HS-5 (cell line): ENCODE measurements at regions not wholly inside any gene's neighbourhood (a gene's known extent, or its start where the extent isn't known, plus 50 kb on each side); places are given as distances from the start of the nearest gene placed in this dataset.
A peak's percentile ranks its signal among the peaks of the same experiment; 100 is the strongest.

ENCODE experiments used
- DNase-seq: peaks from one replicate; pipeline ENCODE4 v3.0.0-alpha.2; 2012; ENCODE audit warnings: low read depth

DNA sequence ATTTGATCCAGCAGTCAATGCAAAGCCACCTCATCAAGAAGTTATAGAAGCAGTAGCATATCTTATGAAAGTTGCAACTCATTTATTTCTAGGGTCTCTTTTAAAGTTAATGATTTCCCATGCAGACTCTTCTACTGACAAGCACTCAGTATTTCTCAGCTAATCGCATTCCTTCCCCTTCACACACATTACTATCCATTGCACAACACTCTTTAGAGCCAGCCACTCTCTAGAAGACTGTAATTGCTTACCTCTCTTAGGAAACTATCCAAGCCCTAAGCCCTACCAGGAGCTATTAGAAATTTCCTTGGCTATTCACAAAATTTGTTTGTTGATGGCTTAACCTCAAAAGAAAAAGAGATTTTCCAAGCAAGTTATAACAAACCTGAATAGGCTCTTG lies 106.0 kb downstream of the ADAMTS1 start:
- no peak for DNase-seq

DNA sequence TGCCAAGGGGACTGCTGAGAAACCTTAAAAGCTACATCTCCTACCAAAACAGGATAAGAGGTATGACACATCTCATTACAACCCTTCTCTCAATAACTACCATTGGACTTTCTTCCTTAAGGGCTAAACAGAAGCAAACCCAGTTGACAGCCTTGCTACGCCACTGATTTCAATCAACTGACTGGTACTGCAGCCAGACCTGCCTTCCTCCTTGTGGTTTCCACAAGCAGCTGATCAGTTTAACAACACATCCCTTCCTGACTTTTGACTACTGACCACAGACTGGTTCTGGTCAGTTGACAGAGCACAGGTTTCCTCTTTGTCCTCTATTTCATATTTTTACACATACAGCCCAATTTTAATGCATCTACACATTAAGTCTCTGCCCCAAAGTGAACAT lies 108.8 kb downstream of the ADAMTS1 start:
- DNase-seq: no peak

DNA sequence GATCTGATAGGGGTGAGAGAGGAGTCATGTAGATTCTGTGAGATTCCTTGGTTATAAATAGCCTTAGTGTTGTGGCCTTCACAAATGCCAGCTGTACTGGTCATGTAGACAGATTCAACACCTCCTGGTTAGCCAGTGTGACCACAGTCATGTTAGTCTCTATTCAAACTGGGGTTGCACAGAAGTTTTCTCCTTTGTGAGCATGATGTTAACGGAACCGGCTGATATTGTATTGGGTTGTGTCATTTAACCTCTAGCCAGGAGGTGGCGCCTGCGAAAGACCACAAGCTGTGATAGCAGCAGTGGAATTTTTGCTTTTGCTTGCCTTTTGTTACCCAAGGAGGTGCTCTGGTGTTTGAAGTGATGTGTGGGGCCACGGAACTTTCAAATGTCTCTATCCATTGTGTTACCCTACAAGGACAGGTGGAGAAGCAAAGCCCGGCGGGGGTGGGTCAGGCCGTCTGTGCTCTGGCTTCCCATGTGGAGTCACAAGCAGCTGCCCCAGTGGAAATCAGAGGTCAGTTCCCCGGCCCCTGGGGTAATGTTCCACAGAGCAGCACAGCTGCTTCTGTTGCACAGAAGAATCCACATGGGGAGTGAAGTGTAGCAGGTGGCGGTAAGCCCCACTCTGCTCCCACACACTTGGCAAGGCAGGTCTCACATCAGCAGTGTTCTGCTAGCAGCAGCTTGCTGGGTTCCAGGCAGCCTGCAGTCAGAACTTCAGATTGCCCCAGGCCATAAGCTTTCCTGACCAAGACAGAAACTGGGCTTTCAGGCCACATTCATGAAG lies 112.6 kb downstream of the ADAMTS1 start:
- DNase-seq: no peak

DNA sequence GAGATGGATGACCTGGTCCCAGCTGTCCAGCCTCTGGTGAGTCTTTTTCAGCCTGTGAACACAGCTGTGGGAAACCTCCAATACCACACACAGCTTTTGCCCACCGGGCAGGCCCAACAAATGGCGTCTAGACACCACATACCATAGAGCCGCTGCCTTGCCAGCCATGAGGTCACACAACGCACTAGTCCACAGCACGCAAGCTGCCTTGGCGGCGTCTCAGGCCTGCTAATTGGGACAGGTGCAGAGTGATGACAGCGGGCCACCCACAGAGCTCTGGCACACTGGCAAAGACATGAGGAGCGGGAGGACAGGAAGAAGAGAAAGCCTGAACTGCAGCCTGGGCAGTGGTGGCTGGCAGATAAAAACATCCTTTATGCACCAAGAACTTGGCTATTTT lies 125.5 kb downstream of the ADAMTS1 start:
- DNase-seq: no peak

DNA sequence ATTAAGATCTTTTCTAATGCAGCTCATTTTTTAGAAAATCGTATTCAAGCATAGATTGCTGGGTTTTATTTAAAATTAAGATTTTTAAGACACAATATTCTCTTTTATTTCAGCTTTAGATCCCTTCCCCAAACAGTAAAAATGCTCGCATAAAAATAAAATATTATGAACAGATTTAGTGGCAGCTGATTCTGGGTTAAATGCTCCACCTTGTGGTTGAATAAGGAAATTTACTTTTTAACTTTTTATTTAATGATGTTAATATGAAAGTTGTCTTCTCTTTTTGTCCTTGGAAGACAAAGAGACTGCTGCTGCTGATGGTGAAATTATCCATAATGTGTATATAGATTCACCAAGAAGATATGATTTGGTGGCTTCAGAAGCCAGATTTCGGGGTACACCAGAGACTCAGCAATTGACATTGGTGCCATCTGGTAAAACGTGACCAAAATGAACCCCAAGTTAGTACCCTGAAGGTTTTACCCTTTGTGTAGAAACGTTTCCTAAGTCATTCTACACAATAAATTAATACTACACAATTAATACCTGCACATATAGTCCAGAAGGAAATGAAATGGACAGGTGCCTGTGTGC lies 128.0 kb downstream of the ADAMTS1 start:
- no peak for DNase-seq

DNA sequence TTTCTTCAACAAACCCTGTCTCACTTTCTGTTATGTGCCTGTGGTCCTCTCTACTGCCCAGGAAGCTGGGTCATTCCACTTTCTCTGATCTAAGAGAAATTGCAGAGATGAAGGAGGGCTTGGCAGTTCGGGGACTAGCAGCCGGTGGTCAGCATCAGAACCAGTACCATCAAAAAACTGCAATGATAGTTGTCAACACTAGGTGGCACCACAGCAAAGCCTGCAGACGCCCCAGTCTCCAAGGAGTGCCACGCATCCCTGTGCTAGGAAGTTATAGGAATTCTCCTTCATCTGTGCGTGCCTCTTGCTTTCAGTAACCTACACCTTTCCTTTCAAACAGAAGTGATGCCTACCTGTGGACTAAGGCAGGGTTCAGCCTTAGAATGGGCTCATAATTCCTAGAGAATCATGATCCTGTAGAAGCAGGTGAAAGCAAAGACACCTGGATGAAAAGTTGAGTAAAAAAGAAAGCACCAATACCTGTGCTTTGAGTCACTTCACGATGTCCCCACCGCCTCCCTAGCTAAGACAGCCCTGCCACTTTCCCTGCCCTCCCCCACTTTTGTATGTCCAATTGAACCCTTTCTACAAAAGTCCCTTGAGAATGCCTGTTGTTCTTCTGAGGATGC lies 129.2 kb downstream of the ADAMTS1 start:
- DNase-seq: no peak

DNA sequence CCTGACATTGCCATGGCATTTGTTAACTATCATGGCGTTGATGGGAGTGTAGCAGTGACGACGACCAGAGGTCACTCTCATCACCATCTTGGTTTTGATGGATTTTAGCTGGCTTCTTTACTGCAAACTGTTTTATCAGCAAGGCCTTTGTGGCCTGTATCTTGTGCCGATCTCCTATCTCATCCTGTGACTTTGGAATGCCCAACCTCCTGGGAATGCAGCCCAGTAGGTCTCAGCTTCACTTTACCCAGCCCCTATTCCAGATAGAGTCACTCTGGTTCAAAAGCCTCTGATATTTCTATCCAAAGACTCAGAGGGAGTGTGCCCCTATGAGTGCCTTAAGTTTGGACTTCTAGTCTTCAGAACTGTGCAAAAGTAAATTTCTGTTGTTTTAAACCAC lies 130.1 kb downstream of the ADAMTS1 start:
- DNase-seq: no peak

DNA sequence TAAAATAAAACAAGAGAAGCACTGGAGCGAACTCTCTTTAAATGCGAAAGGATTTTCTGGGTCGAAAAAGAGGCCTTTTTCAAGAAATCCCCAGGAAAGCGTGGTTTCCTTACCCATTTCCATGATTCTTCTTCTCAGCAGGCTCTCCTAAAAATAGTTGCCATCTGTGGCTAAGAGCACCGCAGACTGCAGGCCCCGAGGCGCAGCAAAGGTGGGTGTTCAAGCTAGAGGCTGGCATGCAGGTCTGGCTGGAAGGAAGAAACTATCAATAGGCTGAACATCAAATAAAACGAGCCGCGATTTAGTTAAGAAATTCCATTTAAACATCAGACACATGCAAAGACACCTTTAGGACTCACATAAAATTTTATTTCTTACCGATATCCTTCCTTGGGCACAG lies 135.1 kb downstream of the ADAMTS1 start:
- no peak for DNase-seq

DNA sequence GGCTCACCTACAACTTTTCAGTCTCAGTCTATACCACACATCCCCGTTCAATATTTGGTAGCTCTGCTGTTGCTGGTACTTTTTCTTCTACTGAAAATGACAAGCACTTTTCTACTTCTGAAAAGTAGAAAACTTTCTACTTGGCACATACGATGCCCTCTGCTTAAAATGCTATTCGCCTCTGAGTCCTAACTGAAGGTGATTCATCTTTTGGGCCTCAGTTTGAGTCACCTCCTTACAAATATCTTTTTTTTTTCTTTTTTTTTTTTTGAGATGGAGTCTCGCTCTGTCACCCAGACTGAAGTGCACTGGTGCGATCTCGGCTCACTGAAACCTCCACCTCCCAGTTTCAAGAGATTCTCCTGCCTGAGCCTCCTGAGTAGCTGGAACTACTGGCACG lies 136.0 kb upstream of the CYYR1 start:
- DNase-seq: no peak

DNA sequence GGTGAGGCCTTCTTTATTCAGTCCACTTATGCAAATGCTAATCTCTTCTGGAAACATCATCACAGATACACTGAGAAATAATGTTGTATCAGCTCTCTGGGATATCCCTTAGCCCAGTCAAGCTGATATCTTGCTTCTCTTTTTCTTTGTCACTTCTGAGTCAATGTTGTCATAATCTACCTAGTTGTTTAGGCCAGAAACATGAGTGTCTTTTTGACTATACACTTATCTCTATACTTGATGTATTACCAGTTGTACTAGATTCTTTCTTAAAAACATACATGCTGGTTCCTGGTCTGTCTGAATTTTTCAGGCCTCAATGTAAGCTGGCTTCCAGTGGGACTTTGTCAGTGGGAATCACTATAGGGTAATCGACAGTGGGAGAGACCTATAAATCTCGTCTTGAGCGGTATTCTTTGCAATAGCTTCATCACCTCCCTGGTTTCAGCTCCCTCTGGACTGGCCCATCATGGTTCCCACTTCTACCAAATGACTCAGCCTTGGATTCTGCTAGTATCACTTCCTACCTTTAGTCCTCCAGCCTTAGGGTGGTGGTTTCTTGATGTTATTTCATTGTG lies 135.2 kb upstream of the CYYR1 start:
- no peak for DNase-seq

DNA sequence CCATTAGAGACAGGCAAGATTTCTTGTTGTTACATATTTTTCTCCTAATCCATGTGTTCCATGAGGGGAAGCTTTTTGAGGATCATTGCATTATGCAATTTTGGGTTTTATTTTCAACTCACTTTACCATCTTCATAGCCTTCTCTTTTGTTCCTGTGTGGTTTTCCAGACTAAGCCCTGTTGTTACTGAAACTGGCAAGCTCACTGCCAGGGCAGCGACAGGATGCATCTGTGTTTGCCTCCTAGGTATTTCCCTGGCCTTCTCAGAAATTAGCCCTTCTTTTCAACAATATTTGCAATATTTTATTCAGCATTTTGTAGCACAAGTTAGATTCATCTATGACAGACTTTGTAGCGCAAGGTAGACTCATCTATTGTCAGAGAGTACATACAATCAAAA lies 134.2 kb upstream of the CYYR1 start:
- no peak for DNase-seq

DNA sequence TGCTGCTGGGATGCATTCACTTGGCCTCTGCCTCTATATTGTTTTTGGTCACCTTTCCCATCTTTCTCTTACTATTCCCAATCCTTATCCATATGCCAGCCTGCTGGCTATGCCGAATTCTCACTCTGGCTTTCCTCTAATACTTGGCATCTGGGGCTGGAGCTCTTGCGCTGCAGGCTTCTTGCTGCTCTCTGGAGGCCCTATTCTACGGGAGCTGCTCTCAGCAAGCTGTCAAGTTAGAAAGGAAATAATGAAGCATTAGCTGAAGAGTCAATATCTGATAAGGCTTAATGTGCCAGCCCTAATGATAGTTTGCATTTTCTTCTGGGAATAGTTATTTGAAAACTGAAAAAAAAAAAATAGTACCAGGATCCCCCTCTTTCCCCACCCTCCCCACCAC lies 125.3 kb upstream of the CYYR1 start:
- DNase-seq: no peak

DNA sequence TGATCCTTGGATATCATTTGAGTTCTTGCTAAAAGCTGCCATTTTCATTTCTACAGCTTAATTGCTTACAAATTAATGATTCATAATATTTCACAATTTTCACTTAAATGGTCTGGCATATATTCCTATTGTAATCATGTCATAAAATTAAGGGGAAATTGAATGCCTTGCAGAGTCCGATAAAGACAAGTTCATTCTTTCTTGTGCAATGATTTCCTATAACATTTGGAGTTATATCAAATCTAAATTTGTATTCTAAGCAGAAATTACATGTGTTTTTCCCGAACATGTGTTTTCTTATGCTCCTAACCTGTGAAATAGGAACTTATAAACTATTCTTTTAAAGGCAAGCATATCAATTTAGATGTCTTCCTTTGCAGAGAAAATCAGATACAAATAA lies 118.3 kb upstream of the CYYR1 start:
- DNase-seq: no peak

DNA sequence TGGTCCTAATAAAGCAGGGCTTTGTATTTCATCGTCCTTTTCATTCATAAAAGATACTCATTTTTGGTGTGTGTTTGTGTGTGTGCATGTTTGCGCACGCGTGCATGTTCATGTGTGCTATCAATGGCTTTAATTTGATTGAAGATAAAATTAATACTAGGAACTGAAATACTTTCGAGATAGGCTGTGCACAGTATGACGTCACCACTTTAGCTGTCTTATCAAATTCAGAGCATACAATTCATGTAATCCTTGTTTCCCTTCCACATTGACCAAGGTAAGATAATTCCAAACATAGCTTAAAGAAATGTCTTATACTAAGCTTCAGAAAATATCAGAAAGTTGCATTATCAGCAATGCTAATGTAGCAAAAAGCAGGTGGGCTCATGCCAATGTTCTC lies 113.6 kb upstream of the CYYR1 start:
- DNase-seq: no peak

DNA sequence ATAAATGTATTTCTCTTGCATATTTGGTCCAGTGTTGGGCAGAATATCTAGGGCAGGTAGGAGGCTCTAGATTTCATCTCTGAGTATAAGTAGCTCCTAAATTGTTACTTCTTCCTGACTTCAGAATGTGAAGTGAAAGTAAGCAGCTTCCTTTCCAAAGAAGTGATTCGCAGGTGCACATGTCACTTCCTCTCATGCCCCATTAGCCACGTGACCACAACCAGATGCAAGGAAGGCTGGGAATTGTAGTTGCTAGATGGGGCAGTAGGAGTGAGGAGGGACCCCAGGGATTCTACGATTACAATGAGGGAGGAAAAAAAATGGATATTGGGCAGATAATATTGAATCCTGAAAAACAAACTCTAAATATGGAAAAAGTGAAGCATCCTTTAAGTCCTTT lies 113.2 kb upstream of the CYYR1 start:
- peak; percentile 19 for DNase-seq

DNA sequence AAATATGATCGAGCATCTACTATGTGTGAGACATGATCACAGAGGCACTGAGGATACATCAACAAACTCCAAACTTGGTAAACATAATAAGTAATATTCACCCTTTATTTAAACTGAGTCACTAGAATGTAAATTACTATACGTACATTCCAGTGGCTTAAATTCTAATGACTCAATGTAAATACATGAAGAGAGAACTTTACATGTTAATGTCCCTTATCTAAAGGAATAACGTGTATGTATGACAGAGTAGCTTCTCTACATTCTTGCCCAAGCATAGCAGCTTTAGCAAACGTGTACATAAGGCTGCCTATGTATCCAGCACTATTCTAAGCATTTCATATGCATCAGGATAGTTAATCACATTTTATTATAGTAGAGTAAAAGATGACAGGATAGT lies 111.8 kb upstream of the CYYR1 start:
- DNase-seq: peak; percentile 18

DNA sequence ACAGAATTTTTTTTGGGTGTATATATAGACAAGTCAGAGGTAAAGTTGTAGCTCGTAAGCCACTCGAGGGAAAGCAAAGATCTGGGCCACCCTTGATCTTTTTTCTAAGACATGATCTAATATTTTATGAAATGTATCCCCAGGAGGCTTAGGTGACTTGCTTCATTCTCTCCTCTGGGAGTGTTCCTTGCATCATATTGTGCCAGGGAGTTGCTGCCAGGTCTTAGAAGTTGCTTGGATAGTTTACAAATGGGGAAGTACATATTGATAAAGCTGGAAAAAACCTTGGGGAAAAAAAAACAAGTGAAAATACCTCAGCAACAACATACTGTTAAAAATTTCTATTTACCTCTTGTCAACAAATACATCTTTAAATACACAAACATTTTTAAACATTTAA lies 110.9 kb upstream of the CYYR1 start:
- DNase-seq: no peak

DNA sequence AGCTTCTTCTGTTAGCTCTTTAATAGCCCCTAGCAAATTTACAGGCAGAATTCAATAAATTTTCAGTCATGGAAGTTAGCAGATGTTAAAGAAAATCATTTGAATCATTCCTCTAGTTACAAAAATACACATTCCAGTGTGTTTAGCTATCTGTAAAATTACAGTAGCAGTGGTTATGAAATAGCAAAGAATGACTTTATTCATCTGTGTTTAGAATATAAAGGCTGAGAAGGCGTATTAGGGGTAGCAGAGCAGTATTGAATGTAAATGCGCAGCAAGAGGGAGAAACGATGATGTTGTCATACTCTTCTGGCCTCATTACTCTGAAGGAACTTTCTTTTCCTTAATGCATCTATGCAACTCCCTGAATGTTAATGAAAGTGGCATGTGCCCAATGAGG lies 106.2 kb upstream of the CYYR1 start:
- DNase-seq: peak; percentile 13

DNA sequence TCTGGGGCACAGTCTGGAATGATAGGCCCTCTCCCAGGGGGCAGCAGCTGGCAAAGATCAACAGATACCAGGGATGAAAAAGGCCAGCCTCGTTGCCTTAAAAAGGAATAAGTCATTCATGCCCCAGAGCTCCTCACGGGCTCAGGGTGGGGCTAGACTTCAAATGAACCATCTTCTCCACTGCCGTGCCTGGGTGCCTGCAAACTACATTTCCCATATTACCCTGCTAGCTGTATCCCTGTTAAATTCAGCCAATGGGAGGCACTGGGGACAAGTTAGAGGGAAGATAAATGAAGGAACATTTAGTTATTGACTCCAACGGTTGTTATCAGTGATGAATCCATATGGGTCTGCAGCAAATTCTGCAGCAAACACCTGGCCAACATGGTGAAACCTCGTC lies 101.2 kb upstream of the CYYR1 start:
- no peak for DNase-seq

DNA sequence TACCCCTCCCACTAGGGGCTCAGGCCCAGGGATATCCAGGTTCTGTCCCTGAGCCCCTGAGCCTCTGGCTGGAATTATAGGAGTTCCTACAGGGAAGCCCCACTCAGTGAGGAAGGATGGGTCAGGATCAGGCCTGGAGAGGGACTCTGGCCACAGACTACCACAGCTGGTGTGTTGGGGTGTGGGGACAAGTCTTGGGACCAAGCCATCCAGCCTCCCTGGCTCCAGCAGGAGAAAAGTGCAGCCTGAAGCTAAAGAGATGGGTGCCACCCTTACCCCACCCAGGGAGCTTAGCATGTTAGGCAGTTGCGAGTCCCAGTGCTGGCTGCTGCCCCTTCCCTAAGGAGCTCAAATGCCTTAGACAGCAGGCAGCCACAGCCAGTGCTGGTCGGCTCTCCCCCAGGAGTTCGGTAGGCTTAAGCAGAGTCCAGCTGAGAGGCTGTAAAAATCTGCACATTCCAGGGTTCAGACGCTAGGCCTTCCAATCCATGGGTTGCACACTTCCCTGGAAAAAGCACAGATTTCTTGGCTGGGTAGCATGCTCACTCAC lies 96.2 kb upstream of the CYYR1 start:
- DNase-seq: no peak

DNA sequence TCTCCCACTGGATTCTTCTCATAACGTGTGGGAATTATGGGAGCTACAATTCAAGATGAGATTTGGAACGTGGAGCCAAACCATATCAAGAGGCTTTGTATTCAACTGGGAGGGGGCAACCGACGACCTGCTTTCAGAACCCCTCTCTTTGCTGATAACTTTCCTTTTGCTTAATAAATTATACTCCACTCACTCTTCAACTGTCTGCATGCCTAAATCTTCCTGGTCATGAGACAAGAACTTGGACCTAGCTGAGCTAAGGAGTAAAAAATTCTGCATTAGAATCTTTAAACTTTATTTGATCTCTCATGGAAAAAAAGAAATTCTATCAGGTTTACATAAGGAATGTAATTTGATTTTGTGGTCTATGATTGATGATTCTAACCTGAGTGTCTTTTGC lies 86.7 kb upstream of the CYYR1 start:
- DNase-seq: no peak

DNA sequence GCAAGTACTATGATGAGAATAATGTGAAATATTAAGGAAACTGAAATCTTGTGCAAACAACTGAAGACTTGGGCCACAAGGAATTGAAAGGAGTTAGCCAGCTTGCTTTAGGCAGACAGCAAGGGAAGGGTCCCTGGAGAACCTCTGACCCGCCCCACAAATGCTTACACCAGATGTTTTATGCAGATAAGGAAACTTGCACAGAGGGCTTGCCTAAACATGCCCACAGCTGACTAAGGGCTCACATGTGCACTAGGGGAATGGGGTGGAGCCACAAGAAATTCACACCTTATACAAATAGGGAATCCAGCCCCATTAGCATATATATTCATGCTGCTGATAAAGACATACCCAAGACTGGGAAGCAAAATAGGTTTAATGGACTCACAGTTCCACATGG lies 86.1 kb upstream of the CYYR1 start:
- DNase-seq: no peak

DNA sequence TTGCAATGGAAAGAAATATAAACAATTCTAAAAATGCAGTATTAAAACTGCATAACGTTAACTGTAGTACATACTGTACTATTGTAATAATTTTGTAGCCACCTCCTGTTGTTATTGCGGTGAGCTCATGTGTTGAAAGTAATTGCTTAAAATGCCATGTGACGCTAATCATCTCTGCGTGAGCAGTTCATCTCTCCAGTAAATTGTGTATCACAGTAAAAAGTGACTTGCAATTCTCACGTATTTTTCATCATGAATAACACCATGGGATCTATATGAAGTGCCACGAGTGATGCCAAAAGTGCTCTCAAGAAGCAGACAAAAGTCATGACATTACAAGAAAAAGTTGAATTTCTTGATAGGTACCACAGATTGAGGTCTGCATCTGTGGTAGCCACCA lies 82.4 kb upstream of the CYYR1 start:
- no peak for DNase-seq
